ENCODE measurements at regions not wholly inside any gene's neighbourhood (a gene's known extent, or its start where the extent isn't known, plus 50 kb on each side); places are given as distances from the start of the nearest gene placed in this dataset.

- DNase-seq (ENCODE audit: low spot score), result peak; percentile 17
Observed at GRCh38 chr4:52234561-52235440, 183.7 kb downstream of the SPATA18 start.

DNA sequence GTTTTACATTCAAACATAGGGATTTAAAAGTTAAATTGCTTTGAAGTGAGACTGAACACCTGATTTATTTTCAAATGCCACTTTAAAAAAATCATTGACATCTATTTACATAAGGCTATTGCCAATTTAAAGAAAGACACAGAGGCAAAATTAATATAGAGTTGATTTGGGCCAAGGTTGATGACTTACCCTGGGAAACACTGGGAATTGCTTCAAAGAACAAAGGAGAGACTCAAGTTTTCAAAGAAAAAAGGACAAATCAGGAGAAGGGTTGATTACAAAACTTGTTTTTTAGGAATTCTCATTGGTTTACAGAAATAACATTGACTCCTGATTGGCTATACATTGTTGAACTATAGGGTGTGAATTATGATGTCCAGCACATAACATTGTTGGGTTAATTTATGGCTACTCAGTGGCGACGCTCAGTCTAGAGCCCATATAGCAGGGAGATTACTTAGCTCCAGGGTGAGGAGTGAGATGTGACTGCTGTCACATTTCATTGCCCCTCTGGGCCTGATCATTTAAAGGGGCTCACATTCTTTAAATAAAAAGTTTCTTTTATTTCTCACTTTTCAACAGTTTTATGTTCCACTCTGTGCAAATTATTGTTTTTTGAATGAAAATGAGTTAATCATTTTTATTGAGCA is 184.6 kb downstream of the SPATA18 start:
- no peak for DNase-seq (ENCODE audit: low spot score)

- no peak for DNase-seq (ENCODE audit: low spot score)
Observed at GRCh38 chr4:52241916-52242315, 190.8 kb downstream of the SPATA18 start.

- no peak for DNase-seq (ENCODE audit: low spot score)
Observed at GRCh38 chr4:52243367-52243766, 192.3 kb downstream of the SPATA18 start.

DNA sequence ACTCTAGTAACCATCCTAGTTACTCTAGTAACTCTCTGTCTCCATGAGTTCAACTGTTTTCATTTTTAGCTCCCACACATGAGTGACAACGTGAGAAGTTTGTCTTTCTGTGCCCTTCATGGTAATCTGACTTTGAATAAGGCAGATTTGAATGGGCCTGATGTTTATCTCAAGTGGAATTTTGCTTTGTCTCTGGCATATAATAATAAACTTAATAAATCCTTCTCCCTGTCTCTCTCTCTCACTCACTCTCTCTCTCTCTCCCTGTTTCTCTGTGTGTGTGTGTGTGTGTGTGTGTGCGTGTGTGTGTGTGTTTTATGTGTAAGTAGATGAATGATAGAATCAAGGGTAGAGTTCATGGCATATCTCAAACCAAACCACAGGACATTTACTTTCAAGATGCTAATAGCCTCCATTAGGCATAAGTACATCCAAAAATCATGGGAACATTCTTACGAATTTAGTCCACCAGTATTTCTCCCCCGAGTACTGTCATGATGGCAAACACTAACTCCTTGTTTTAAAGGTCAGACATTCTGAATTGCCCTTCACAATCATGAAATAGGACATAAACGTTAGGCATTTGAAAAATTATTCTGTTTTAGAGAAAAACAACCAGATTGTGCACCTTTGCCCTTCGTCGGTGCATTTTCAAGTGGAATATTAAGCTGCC is 193.1 kb downstream of the SPATA18 start:
- DNase-seq (ENCODE audit: low spot score), result no peak

- no peak for DNase-seq (ENCODE audit: low spot score)
Observed at GRCh38 chr4:52244848-52245247, 193.7 kb downstream of the SPATA18 start.

- no peak for DNase-seq (ENCODE audit: low spot score)
Observed at GRCh38 chr4:52246827-52247226, 195.7 kb downstream of the SPATA18 start.

DNA sequence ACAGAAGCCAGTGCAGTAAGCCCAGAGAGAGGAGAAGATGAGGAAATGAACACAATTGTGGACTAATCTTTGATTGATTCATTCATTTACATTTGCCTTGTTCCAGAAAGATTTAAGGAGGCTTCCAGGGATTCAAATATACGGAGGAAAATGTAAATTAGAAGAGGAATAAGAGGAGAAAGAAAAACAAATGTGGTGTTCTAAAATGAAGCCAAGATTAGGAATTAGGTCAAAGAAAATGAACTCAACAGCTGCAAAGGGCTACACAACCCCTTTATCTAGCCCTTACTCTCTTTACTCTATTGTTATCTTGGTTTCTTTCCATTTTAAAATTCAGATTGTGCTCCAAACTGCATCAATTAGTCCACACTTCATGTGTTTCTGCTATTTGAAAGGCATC is 196.8 kb downstream of the SPATA18 start:
- DNase-seq (ENCODE audit: low spot score), result no peak

GRCh38 chr4:52248820-52249219 is 197.7 kb downstream of the SPATA18 start:
- DNase-seq (ENCODE audit: low spot score), result no peak

DNA sequence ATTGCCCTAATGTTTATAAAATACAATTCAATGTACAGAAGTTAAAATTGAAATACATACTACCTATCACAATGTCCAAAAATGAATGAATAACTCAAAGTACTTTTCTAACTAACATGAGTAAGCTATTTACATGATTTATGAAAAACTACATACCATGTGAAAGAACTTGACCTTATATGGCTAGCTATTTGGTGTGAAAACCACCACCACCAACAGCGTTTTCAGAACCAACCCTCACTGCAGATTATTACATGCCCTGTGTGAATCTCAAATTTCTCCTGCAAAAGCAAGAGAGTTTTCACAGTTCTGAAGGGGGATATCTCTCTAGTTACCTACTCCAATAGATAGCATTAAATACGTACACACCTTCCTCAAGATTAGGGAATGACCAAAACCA is 198.5 kb downstream of the SPATA18 start:
- DNase-seq (ENCODE audit: low spot score), result no peak

DNA sequence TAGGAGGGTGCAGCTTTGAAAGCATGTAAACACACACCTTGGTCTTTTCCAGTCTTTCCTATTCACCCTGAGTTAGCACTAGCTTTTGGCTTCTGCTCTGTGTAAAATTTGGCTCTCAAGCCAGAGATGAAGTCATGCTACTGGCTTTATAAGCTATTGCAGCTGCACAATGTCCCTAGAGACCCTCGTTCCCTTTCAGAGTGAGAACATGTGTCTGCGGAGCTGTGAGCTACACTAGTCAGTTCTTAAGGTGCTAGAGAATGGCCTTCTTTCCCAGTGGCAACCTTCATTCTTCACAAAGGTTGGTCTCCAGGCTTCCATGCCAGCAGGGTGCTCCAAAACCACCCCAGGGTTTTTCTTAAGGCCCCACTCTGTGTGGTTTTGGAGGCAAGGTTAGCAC is 199.1 kb downstream of the SPATA18 start:
- no peak for DNase-seq (ENCODE audit: low spot score)

DNA sequence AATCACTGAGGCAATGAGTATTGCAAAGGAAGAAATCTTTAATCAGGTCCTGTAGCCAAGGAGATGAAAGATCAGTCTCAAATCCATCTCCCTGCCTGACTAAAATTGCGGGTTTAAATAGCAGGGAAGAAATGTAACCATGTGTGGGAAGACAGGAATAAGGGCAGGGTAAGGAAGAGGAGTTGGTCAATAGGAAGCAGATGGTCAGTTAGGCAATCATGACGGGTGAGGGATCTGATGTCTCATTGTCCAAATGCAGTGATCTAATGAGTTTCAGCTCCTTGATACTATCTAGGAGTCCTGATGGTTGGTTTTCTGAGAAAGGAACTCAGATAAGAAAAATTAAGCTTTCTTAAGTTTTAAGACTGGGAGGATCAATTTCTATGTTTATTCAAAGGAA is 200.8 kb downstream of the SPATA18 start:
- DNase-seq (ENCODE audit: low spot score), result no peak

- no peak for DNase-seq (ENCODE audit: low spot score)
Observed at GRCh38 chr4:52253025-52253424, 201.9 kb downstream of the SPATA18 start.

- no peak for DNase-seq (ENCODE audit: low spot score)
Observed at GRCh38 chr4:52256522-52256921, 205.4 kb downstream of the SPATA18 start.

DNA sequence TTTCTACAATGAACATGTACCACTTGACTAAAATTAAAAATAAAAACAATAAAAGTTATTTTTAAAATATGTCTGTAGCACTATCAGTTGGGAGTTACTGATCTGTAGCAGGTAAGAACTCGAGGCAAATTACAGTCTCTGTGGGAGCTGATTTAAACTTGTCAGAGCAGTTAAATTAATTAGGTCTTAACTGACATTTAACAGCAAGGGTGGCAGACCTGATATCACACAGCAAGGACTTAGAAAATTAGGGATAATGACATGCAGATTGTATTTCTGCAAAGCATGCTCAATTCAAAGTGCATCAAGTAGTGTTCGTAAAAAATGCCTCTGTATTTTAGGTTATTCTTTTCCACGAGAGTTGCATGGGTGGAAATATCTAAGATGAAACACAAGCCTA is 208.9 kb downstream of the SPATA18 start:
- DNase-seq (ENCODE audit: low spot score), result no peak

DNA sequence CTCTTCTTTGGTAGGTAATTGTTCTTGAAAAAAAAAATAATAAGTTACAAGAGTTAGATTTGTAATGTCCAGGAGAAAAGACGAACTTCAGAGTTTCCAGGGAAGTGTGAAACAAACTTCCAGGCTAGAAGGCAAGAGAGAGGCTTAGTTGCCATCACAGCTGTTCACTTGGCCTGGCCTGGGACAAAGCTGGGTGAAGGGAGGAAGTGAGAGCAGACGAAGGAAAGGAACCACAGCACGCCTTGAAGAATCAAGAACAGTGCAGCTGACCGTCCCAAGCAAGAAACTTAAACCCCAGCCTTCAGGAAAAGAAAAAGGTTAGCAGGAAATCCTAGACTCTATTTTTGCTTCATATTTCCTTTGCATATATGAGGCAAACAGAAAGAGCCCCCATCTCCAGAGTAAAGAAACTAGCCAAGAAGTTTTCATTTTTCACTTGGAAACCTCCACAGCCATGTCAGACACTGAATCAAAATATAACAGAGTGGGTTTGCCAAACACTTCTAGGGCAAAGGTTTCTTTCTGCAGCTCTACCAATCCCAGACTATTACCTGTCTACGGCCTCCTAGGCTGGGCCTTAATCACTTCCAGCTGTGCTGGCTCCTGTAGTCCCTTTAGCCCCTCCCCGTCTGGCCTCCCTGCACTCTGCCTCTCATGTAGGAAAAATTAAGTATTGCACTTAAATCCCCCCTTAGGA is 209.6 kb downstream of the SPATA18 start:
- DNase-seq (ENCODE audit: low spot score), result peak; percentile 60

DNA sequence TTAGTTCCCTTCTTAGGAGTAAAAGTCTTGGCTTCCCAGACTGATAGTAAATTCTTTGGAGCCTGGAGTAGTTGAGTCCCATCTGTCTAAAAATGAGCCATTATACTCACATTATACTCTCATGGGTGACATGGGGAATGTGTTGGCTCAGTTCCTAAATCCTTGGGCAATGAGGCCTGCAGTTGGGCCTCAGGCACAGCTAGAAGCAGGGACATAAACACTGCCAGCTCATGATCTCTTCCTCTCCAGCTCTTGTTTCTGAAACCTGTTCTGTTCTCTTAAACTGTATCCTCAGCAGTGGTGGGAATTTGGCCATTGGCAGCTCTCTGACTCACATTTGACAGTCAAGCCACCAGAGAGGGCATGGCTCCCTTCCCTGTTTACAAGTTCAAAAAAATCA is 212.5 kb downstream of the SPATA18 start:
- no peak for DNase-seq (ENCODE audit: low spot score)

- DNase-seq (ENCODE audit: low spot score), result no peak
Observed at GRCh38 chr4:52265781-52266525, 214.8 kb downstream of the SPATA18 start.

DNA sequence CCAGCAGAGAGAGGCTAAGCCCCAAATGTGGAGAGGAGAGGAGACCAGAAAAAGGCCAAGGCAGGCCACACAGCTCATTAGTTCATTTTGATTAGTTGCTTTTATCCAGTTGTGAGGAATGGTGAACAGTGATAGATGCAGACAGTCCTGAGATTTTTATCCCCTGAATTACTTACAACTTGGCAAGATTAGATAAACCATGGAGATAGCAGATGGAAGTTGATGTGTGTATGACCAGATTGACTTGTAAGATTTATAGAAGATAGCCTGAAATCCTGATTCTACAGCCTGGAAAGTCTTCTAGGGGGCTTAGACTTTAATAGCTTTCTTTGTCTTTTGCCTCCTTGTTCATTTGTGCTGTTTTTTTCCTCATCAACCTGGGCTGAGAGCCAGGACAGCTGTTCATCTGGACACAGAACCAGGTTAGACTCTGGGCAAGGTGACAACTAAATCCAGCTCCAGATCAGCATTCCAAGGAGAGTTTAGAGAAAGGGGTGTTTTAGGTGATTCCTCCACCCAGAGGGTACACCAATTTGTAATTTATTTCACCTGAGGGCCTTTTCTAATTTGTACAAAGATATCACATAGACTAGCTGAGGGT is 215.5 kb downstream of the SPATA18 start:
- DNase-seq (ENCODE audit: low spot score), result no peak

- DNase-seq (ENCODE audit: low spot score), result no peak
Observed at GRCh38 chr4:52269761-52270160, 218.7 kb downstream of the SPATA18 start.

DNA sequence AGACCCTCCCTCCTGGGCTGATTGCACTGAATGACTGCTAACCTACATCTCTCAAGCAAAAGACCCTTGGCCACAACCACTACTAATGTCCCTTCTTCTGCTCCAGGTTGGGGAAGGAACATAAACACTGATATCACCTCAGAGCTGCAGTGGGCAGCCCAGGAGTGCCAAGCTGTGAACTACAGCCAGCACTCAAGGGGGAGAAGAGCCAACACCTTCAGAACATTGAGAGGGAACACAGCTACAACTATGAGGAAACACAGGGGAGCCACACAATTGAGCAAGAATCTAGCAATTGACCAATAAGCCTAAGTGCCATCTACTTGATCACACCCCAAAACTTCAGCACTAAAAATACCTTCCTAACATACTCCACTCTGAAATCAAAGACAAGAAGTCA is 222.8 kb downstream of the SPATA18 start:
- DNase-seq (ENCODE audit: low spot score), result no peak
